ENCODE measurements at regions not wholly inside any gene's neighbourhood (a gene's known extent, or its start where the extent isn't known, plus 50 kb on each side); places are given as distances from the start of the nearest gene placed in this dataset.

DNA sequence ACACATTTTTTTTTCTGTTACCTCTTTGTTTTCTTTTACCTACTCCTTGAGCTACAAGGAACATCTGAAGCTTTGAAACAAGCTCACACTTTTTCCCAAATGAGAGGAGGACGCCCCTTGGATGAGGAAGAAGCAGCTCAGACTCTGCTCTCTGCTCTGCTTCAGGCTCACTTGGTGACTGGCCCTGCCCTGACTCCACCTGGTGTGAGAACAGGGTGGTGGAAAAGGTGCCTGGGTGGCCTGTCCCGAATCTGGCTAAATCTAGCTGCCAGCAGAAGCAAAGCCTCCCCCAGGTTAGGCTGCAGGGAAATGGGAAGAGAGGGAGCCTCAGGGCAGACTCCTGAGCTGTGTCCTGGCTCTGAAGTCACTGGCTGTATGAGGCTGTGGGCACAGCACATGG lies 68.0 kb upstream of the CEACAM8 start:
- no peak for DNase-seq (ENCODE audit: low read depth)

GRCh38 chr19:42660353-42660752 lies 65.6 kb upstream of the CEACAM8 start:
- DNase-seq (ENCODE audit: low read depth) = no peak

- DNase-seq (ENCODE audit: low read depth) = peak; percentile 2
Observed at GRCh38 chr19:42658076-42658475, 63.4 kb upstream of the CEACAM8 start.

DNA sequence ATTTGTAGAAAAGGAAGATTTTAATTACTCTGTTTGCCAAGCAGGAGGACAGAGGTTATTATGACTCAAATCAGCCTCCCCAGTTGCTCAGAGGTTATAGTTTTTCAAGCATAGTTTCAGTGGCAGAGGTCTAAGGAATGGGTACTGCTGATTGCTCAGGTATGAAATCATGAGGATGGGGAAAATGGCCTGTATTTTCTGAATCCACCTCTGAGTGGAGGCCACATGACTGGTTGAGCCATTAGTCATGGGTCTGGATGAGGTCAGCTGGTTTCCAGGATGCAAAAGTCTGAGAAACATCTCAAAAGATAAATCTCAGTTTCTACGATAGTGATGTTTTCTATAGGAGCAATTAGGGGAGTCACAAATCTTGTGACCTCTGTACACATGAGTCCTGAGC lies 62.8 kb upstream of the CEACAM8 start:
- DNase-seq (ENCODE audit: low read depth) = peak; percentile 55

DNA sequence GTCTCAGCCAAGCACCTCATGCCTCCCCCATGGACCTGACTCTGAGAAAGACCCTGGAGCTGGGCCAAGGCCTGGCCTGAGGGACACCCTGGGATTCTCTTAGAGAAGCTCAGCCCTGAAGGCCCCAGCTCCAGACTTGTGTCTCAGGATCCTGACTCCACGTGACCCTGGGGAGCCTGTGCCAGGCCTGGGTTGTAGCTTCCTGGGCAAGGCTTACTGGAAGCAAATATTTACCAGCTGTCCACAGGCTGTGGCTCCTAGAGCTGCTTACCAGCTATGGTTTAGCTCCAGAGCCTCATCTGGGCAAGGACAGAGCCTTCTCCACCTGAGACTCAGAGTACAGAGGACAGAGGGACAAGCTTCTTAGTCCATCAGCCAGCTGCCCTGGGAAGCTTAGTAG lies 61.0 kb upstream of the CEACAM8 start:
- DNase-seq (ENCODE audit: low read depth) = no peak

- no peak for DNase-seq (ENCODE audit: low read depth)
Observed at GRCh38 chr19:42653841-42654240, 59.1 kb upstream of the CEACAM8 start.

DNA sequence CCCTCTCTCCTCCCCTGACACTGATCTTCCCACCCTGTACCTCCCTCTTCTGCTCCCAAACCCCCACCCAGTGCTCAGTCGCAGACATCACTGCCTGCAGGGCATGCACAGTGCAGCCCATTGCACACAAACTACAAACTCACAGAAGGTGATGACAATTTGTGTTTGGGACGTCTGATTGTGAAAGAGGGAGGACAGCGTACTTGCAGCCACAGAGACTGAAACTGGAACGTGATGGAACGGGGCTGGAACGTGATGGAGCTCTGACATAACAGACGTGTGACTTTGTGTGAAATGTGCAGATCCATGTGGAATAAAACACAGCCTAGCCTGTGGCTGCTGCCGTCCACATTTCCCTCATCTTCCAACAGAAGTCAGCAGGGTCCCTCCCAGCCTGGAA lies 57.3 kb upstream of the CEACAM8 start:
- DNase-seq (ENCODE audit: low read depth) = no peak

Data from ELR (cell line).